SK-N-SH treated with all-trans-retinoic acid at 6 μM for 48 hours (cell line): ENCODE measurements at regions not wholly inside any gene's neighbourhood (a gene's known extent, or its start where the extent isn't known, plus 50 kb on each side); places are given as distances from the start of the nearest gene placed in this dataset.
A peak's percentile ranks its signal among the peaks of the same experiment; 100 is the strongest.
"Not testable (repeated sequence)": the region's sequence is repeated elsewhere in the genome, so short reads cannot be mapped to it uniquely, and the experiment has no call there.

ENCODE experiments used
- ATAC-seq: fragments of 200-7000 bp; cut with Tn5 transposase; 3 replicates; pipeline ENCODE4 v1.9.1; 2020; ENCODE audit warnings: mild to moderate bottlenecking, moderate library complexity
- ARNTL ChIP-seq: fragments of 450-650 bp; formaldehyde crosslinking; IDR thresholded peaks from 2 replicates; pipeline ENCODE4 v1.5.0; 2020; ENCODE audit warnings: low read depth, mild to moderate bottlenecking, moderate library complexity, borderline replicate concordance
- BACH2 ChIP-seq: fragments of 250-450 bp; sonication (Bioruptor Pico); IDR thresholded peaks from 2 replicates; pipeline ENCODE4 v1.9.0; 2021; ENCODE audit warnings: mild to moderate bottlenecking, borderline replicate concordance
- CREB5 ChIP-seq: fragments of 250-450 bp; sonication (Bioruptor Pico); IDR thresholded peaks from 2 replicates; pipeline ENCODE4 v1.5.1; 2020; ENCODE audit warnings: low read depth, mild to moderate bottlenecking, moderate library complexity
- CSDC2 ChIP-seq: fragments of 250-450 bp; sonication (Bioruptor Pico); IDR thresholded peaks from 2 replicates; pipeline ENCODE4 v1.5.0; 2020; ENCODE audit warnings: mild to moderate bottlenecking, moderate library complexity
- CSRNP3 ChIP-seq: fragments of 250-450 bp; sonication (Bioruptor Pico); IDR thresholded peaks from 2 replicates; pipeline ENCODE4 v1.5.1; 2021; ENCODE audit warnings: mild to moderate bottlenecking, moderate library complexity
- ESRRG ChIP-seq: fragments of 250-450 bp; sonication (Bioruptor Pico); IDR thresholded peaks from 2 replicates; pipeline ENCODE4 v1.6.1; 2021; ENCODE audit warnings: mild to moderate bottlenecking
- GLIS3 ChIP-seq: fragments of 250-450 bp; sonication (Bioruptor Pico); IDR thresholded peaks from 2 replicates; pipeline ENCODE4 v1.5.0; 2020; ENCODE audit warnings: mild to moderate bottlenecking, moderate library complexity
- ISL1 ChIP-seq: fragments of 250-450 bp; sonication (Bioruptor Pico); IDR thresholded peaks from 2 replicates; pipeline ENCODE4 v2.1.2; 2022; ENCODE audit warnings: mild to moderate bottlenecking, moderate library complexity
- OSR1 ChIP-seq: fragments of 250-450 bp; sonication (Bioruptor Pico); IDR thresholded peaks from 2 replicates; pipeline ENCODE4 v1.8.0; 2022; ENCODE audit warnings: moderate library complexity, mild to moderate bottlenecking, inconsistent platforms
- PATZ1 ChIP-seq: fragments of 250-450 bp; sonication (Bioruptor Pico); IDR thresholded peaks from 2 replicates; pipeline ENCODE4 v1.8.0; 2020; ENCODE audit warnings: mild to moderate bottlenecking, moderate library complexity, borderline replicate concordance
- POU6F1 ChIP-seq: fragments of 250-450 bp; sonication (Bioruptor Pico); IDR thresholded peaks from 2 replicates; pipeline ENCODE4 v1.8.0; 2021; ENCODE audit warnings: low read depth, mild to moderate bottlenecking, moderate library complexity, borderline replicate concordance
- PPARA ChIP-seq: fragments of 250-450 bp; sonication (Bioruptor Pico); IDR thresholded peaks from 2 replicates; pipeline ENCODE4 v1.5.0; 2020; ENCODE audit warnings: mild to moderate bottlenecking, borderline replicate concordance
- RARB ChIP-seq: fragments of 250-450 bp; sonication (Bioruptor Pico); IDR thresholded peaks from 2 replicates; pipeline ENCODE4 v1.8.0; 2021; ENCODE audit warnings: mild to moderate bottlenecking, moderate library complexity
- SNAI2 ChIP-seq: fragments of 250-450 bp; sonication (Bioruptor Pico); IDR thresholded peaks from 2 replicates; pipeline ENCODE4 v1.5.0; 2020; ENCODE audit warnings: mild to moderate bottlenecking, moderate library complexity
- TCF4 ChIP-seq: fragments of 250-450 bp; sonication (Bioruptor Pico); IDR thresholded peaks from 2 replicates; pipeline ENCODE4 v1.8.0; 2021; ENCODE audit warnings: mild to moderate bottlenecking, moderate library complexity, borderline replicate concordance
- TOX ChIP-seq: fragments of 250-450 bp; sonication (Bioruptor Pico); IDR thresholded peaks from 2 replicates; pipeline ENCODE4 v1.8.0; 2021; ENCODE audit warnings: mild to moderate bottlenecking, moderate library complexity, borderline replicate concordance
- ZC3H10 ChIP-seq: fragments of 250-450 bp; sonication (Bioruptor Pico); IDR thresholded peaks from 2 replicates; pipeline ENCODE4 v1.5.1; 2021; ENCODE audit warnings: mild to moderate bottlenecking, moderate library complexity
- ZFP30 ChIP-seq: fragments of 450-650 bp; formaldehyde crosslinking; IDR thresholded peaks from 2 replicates; pipeline ENCODE4 v1.5.0; 2022; ENCODE audit warnings: mild to moderate bottlenecking, moderate library complexity
- ZNF565 ChIP-seq: fragments of 450-650 bp; formaldehyde crosslinking; conservative IDR thresholded peaks from 2 replicates; pipeline ENCODE4 v1.5.0; 2020; ENCODE audit warnings: low read depth, mild to moderate bottlenecking, moderate library complexity
- ZNF70 ChIP-seq: fragments of 450-650 bp; formaldehyde crosslinking; IDR thresholded peaks from 2 replicates; pipeline ENCODE4 v1.5.0; 2020; ENCODE audit warnings: mild to moderate bottlenecking, moderate library complexity
- ZNF8 ChIP-seq: fragments of 450-650 bp; formaldehyde crosslinking; IDR thresholded peaks from 2 replicates; pipeline ENCODE4 v1.5.0; 2020; ENCODE audit warnings: mild to moderate bottlenecking, moderate library complexity
- TF ChIP-seq, protein P1 (sequence below): fragments of 250-450 bp; sonication (Bioruptor Pico); IDR thresholded peaks from 2 replicates; pipeline ENCODE4 v1.5.0; 2020; ENCODE audit warnings: mild to moderate bottlenecking, moderate library complexity

GRCh38 chr21:32823296-32823695, 51.7 kb upstream of the PAXBP1 start:
- not testable (repeated sequence) for ATAC-seq

DNA sequence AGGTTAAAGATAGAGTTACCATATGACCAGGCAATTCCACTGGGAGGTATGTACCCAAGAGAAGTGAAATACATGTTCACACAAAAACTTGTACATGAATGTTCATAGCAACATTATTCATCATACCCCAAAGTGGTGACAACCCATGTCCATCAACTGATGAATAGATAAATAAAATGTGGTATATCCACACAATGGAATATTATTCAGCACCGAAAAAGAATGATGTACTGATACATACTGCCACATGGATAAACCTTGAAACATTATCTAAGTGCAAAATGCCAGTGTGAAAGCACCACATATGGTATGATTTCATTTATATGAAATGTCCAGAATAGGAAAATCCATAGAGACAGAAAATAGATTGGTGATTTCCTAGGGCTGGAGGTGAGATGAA, 53.4 kb upstream of the PAXBP1 start:
- ATAC-seq: no peak
- no peak for TF ChIP-seq ESRRG (CRISPR knock-in tag)
- peak; percentile 92 for TF ChIP-seq ZNF8 (CRISPR knock-in tag)

DNA sequence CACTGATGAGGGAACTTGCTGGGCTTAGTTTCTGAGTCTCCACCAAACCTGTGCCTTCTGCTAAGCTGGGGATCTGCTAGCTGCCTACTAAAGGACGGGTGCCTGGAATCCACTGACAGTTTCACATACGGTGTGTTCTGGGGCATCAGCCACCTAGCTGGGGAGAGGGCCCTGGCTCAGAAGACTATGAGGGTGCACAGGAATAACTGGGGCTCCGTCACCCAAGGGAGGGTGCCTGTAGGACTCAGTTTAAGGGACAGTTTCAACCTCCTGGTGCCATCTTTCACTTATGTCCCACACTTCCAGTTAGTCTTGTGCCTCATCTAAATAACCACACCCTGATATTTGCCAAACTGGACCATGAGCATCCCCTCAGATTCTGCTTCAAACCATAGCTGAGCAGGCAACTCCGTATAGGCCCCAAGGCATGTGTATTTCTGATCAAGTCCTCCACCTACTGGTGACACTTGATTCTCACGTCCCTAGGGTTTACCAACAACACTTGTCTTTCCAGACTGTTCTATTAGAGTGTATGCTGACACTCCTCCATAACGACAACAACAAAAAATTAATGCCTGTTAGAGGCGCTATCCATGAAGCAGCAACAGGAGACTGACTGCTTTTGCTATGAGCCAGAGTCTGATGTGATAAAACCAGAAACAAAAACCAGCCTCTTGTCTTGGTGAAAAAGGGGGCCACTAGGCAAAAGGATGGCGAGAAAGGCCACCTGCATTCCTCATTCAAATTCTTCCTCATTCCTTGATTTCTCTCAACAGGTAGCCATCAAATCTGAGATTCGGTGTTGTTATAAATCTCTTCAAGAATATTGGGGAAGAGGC, 55.0 kb upstream of the PAXBP1 start:
- TF ChIP-seq SNAI2 (CRISPR knock-in tag): no peak
- TF ChIP-seq ISL1 (CRISPR knock-in tag): no peak
- TF ChIP-seq ARNTL (CRISPR knock-in tag): no peak
- no peak for TF ChIP-seq PPARA
- no peak for TF ChIP-seq POU6F1 (CRISPR knock-in tag)
- TF ChIP-seq ZNF70 (CRISPR knock-in tag): no peak
- TF ChIP-seq, protein P1, sequence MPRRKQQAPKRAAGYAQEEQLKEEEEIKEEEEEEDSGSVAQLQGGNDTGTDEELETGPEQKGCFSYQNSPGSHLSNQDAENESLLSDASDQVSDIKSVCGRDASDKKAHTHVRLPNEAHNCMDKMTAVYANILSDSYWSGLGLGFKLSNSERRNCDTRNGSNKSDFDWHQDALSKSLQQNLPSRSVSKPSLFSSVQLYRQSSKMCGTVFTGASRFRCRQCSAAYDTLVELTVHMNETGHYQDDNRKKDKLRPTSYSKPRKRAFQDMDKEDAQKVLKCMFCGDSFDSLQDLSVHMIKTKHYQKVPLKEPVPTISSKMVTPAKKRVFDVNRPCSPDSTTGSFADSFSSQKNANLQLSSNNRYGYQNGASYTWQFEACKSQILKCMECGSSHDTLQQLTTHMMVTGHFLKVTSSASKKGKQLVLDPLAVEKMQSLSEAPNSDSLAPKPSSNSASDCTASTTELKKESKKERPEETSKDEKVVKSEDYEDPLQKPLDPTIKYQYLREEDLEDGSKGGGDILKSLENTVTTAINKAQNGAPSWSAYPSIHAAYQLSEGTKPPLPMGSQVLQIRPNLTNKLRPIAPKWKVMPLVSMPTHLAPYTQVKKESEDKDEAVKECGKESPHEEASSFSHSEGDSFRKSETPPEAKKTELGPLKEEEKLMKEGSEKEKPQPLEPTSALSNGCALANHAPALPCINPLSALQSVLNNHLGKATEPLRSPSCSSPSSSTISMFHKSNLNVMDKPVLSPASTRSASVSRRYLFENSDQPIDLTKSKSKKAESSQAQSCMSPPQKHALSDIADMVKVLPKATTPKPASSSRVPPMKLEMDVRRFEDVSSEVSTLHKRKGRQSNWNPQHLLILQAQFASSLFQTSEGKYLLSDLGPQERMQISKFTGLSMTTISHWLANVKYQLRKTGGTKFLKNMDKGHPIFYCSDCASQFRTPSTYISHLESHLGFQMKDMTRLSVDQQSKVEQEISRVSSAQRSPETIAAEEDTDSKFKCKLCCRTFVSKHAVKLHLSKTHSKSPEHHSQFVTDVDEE: no peak
- no peak for TF ChIP-seq ZNF565 (CRISPR knock-in tag)
- TF ChIP-seq ZC3H10 (CRISPR knock-in tag): no peak
- TF ChIP-seq ESRRG (CRISPR knock-in tag): no peak
- no peak for TF ChIP-seq TCF4 (CRISPR knock-in tag)
- no peak for TF ChIP-seq GLIS3 (CRISPR knock-in tag)
- TF ChIP-seq CSDC2 (CRISPR knock-in tag): no peak
- TF ChIP-seq RARB: no peak
- no peak for TF ChIP-seq OSR1 (CRISPR knock-in tag)
- TF ChIP-seq CREB5: no peak
- TF ChIP-seq BACH2: no peak
- TF ChIP-seq TOX (CRISPR knock-in tag): no peak
- no peak for TF ChIP-seq ZFP30 (CRISPR knock-in tag)
- ATAC-seq: peak; percentile 99

DNA sequence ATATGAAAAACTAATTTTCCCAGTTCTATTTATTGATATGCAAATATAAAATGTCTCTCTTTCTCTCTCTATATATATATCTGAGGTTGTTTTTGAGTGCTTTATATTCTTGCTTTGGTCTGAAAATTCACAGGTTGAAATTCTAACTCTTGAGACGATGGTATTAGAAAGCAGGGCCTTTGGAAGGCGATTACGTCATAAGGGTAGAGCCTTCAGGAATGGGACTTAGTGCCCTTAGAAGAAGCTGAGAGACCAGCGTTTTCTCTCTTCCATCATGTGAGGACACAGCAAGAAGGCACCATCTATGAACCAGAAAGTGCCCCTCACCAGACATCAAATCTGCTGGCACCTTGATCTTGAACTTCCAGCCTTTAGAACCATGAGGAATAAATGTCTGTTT, 57.4 kb upstream of the PAXBP1 start:
- no peak for ATAC-seq
- no peak for TF ChIP-seq POU6F1 (CRISPR knock-in tag)
- TF ChIP-seq SNAI2 (CRISPR knock-in tag): no peak
- no peak for TF ChIP-seq ISL1 (CRISPR knock-in tag)
- TF ChIP-seq TOX (CRISPR knock-in tag): no peak
- TF ChIP-seq CSDC2 (CRISPR knock-in tag): no peak
- no peak for TF ChIP-seq ZNF70 (CRISPR knock-in tag)
- TF ChIP-seq, protein P1: no peak
- TF ChIP-seq CSRNP3 (CRISPR knock-in tag): no peak
- no peak for TF ChIP-seq PATZ1 (CRISPR knock-in tag)
- TF ChIP-seq ZC3H10 (CRISPR knock-in tag): no peak
- TF ChIP-seq OSR1 (CRISPR knock-in tag): no peak
- TF ChIP-seq GLIS3 (CRISPR knock-in tag): no peak
- no peak for TF ChIP-seq ESRRG (CRISPR knock-in tag)
- no peak for TF ChIP-seq TCF4 (CRISPR knock-in tag)
- TF ChIP-seq, all 23 proteins: peak for 0
